SH-SY5Y (cell line): ENCODE measurements at regions not wholly inside any gene's neighbourhood (a gene's known extent, or its start where the extent isn't known, plus 50 kb on each side); places are given as distances from the start of the nearest gene placed in this dataset.

Experiments
- GATA2 ChIP-seq: IDR thresholded peaks from 2 replicates; pipeline ENCODE4 v1.6.1; 2011; ENCODE audit warnings: mild to moderate bottlenecking, low read depth, low read length
- GATA3 ChIP-seq: IDR thresholded peaks from 2 replicates; pipeline ENCODE4 v1.6.1; 2011; ENCODE audit warnings: low read depth, mild to moderate bottlenecking, low read length, moderate library complexity

- no peak for TF ChIP-seq GATA2
- TF ChIP-seq GATA3: no peak
These were observed 857.8 kb downstream of the C12orf50 start for GRCh38 chr12:87171356-87171755.

- no peak for TF ChIP-seq GATA3
- no peak for TF ChIP-seq GATA2
These were observed 860.2 kb downstream of the C12orf50 start for GRCh38 chr12:87169010-87169409.

- no peak for TF ChIP-seq GATA3
- TF ChIP-seq GATA2: no peak
These were observed 863.3 kb downstream of the C12orf50 start for GRCh38 chr12:87165733-87166375.

- TF ChIP-seq GATA3: no peak
- no peak for TF ChIP-seq GATA2
These were observed 866.1 kb downstream of the C12orf50 start for GRCh38 chr12:87163122-87163521.

GRCh38 chr12:87160848-87161601 lies 868.2 kb downstream of the C12orf50 start:
- TF ChIP-seq GATA3 (no peak), GATA2 (no peak)

- no peak for TF ChIP-seq GATA2
- TF ChIP-seq GATA3: no peak
These were observed 871.4 kb downstream of the C12orf50 start for GRCh38 chr12:87157791-87158190.

GRCh38 chr12:87155621-87156020 lies 873.6 kb downstream of the C12orf50 start:
- no peak for TF ChIP-seq GATA2

- TF ChIP-seq GATA2 (no peak), GATA3 (no peak)
These were observed 876.2 kb downstream of the C12orf50 start for GRCh38 chr12:87152841-87153528.

- TF ChIP-seq GATA2: no peak
- TF ChIP-seq GATA3: no peak
These were observed 877.1 kb downstream of the C12orf50 start for GRCh38 chr12:87152075-87152474.

GRCh38 chr12:87150969-87151662 lies 878.1 kb downstream of the C12orf50 start:
- TF ChIP-seq GATA2 (no peak), GATA3 (no peak)

GRCh38 chr12:87142342-87142741 lies 886.2 kb upstream of the MGAT4C start:
- no peak for TF ChIP-seq GATA2
- no peak for TF ChIP-seq GATA3

- TF ChIP-seq GATA2: peak; percentile 61; the same call in 1 of the 2 replicates
- TF ChIP-seq GATA3: peak; percentile 58
These were observed 884.9 kb upstream of the MGAT4C start for GRCh38 chr12:87141091-87141490.

- no peak for TF ChIP-seq GATA3
- no peak for TF ChIP-seq GATA2
These were observed 884.1 kb upstream of the MGAT4C start for GRCh38 chr12:87140262-87140661.

GRCh38 chr12:87137220-87137619 lies 881.0 kb upstream of the MGAT4C start:
- TF ChIP-seq GATA2: no peak
- no peak for TF ChIP-seq GATA3
